D721Med (cell line): ENCODE measurements at regions not wholly inside any gene's neighbourhood (a gene's known extent, or its start where the extent isn't known, plus 50 kb on each side); places are given as distances from the start of the nearest gene placed in this dataset.

Source experiments
- DNase-seq: peaks from one replicate; pipeline ENCODE4 v3.0.0; 2011; ENCODE audit warnings: low spot score; ENCODE audit not compliant: insufficient read length
- FAIRE-seq: peaks from 2 replicates; lab custom pipeline; 2011; peaks lifted over from hg19 to GRCh38; lab: Jason Lieb, UNC
- TF ChIP-seq, protein P1 (sequence below): IDR thresholded peaks from 2 replicates; pipeline ENCODE4 v1.5.1; 2012; ENCODE audit warnings: mild to moderate bottlenecking, control low read depth; ENCODE audit not compliant: insufficient read depth; ENCODE audit errors: missing control alignments

DNA sequence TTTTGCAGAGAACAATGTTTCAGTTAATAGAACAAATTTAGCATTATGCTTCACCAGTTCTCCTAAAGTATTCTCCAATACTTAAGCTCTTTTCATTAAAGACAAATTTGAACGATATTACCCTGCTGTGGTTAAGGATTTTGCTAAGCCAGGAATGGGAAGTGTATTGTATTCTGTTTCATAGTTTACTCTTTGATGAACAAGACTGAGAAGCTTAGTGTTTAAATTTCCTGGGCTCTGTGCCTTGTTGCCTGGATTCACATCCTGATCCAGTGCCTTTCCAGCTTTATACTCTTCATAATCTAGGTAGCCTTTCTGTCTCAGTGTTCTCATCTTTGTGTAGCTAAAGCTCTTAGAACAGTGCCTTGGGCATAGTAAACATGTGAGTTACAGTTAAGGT lies 58.6 kb upstream of the GLS start:
- FAIRE-seq: no peak
- TF ChIP-seq, protein P1, sequence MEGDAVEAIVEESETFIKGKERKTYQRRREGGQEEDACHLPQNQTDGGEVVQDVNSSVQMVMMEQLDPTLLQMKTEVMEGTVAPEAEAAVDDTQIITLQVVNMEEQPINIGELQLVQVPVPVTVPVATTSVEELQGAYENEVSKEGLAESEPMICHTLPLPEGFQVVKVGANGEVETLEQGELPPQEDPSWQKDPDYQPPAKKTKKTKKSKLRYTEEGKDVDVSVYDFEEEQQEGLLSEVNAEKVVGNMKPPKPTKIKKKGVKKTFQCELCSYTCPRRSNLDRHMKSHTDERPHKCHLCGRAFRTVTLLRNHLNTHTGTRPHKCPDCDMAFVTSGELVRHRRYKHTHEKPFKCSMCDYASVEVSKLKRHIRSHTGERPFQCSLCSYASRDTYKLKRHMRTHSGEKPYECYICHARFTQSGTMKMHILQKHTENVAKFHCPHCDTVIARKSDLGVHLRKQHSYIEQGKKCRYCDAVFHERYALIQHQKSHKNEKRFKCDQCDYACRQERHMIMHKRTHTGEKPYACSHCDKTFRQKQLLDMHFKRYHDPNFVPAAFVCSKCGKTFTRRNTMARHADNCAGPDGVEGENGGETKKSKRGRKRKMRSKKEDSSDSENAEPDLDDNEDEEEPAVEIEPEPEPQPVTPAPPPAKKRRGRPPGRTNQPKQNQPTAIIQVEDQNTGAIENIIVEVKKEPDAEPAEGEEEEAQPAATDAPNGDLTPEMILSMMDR: no peak
- no peak for DNase-seq

- DNase-seq (no peak), FAIRE-seq (no peak)
- TF ChIP-seq, protein P1: no peak
These were observed 52.9 kb upstream of the GLS start for GRCh38 chr2:190827720-190828119.

GRCh38 chr2:190829642-190830041 lies 51.0 kb upstream of the GLS start:
- no peak for FAIRE-seq
- TF ChIP-seq, protein P1: no peak

More at GRCh38 chr2:190829642-190830041, 51.0 kb upstream of the GLS start:
- DNase-seq: no peak
